SK-N-SH (cell line): ENCODE measurements at regions not wholly inside any gene's neighbourhood (a gene's known extent, or its start where the extent isn't known, plus 50 kb on each side); places are given as distances from the start of the nearest gene placed in this dataset.

Experiments
- CTCF ChIA-PET: fragments of 300-600, 350-600 bp; formaldehyde crosslinking; extraction: SDS; loops from one replicate; lab custom pipeline; 2021; lab: Yijun Ruan, JAX
- POLR2A ChIA-PET: fragments of 350-600 bp; sonication (Branson Sonifier 250); formaldehyde crosslinking; extraction: SDS; loops from one replicate; lab custom pipeline; 2020; ENCODE audit warnings: antibody characterized with exemption, inconsistent platforms; lab: Yijun Ruan, JAX
- DNase-seq: peaks from one replicate; pipeline ENCODE4 v3.0.0; 2012
- H2AFZ ChIP-seq: fragments of 200-600 bp; sonication (generic); 2 replicates; pipeline ENCODE4 v1.8.1; 2016; ENCODE audit warnings: antibody characterized with exemption, mild to moderate bottlenecking, low read depth
- H3F3A ChIP-seq: fragments of 200-600 bp; sonication (generic); replicated peaks from 2 replicates; pipeline ENCODE3; 2016; ENCODE audit warnings: antibody characterized with exemption, mild to moderate bottlenecking; ENCODE audit not compliant: insufficient read depth
- H3K27ac ChIP-seq, 2 experiments: fragments of 200-500 bp in 1 of 2; fragments of 200-600 bp in 1 of 2; sonication (Bioruptor generic) in 1 of 2; sonication (generic), shearing (Covaris generic) in 1 of 2; 2 replicates each; pipeline versions ENCODE4 v1.5.1 to v1.6.1; 2014 to 2016; ENCODE audit warnings: low read depth in 2 of 2, inconsistent platforms in 1 of 2, low read length in 1 of 2, mild to moderate bottlenecking in 1 of 2, mixed read lengths in 1 of 2
- H3K27me3 ChIP-seq: fragments of 200-600 bp; sonication (generic), shearing (Covaris generic); 2 replicates; pipeline ENCODE4 v1.6.1; 2016; ENCODE audit warnings: mixed run types; ENCODE audit not compliant: insufficient read depth
- H3K36me3 ChIP-seq, 2 experiments: fragments of 200-500 bp in 1 of 2; fragments of 200-600 bp in 1 of 2; sonication (Bioruptor generic) in 1 of 2; sonication (generic) in 1 of 2; replicated peaks in 1 of 2; 2 replicates each; pipeline versions ENCODE3 to v1.5.1; 2014 to 2016; ENCODE audit warnings: low read length in 1 of 2, mild to moderate bottlenecking in 1 of 2; ENCODE audit not compliant: insufficient read depth in 2 of 2, control insufficient read depth in 1 of 2
- H3K4me1 ChIP-seq, 2 experiments: fragments of 200-500 bp in 1 of 2; fragments of 200-600 bp in 1 of 2; sonication (Bioruptor generic) in 1 of 2; sonication (generic), shearing (Covaris generic) in 1 of 2; 2 replicates each; pipeline versions ENCODE4 v1.5.1 to v1.6.1; 2014 to 2016; ENCODE audit warnings: low read depth in 1 of 2, low read length in 1 of 2, mixed run types in 1 of 2; ENCODE audit not compliant: insufficient read depth in 2 of 2, control insufficient read depth in 1 of 2
- H3K4me2 ChIP-seq: fragments of 200-600 bp; sonication (generic), shearing (Covaris generic); 2 replicates; pipeline ENCODE4 v1.6.1; 2017; ENCODE audit warnings: mixed run types
- H3K4me3 ChIP-seq, 2 experiments: fragments of 200-500 bp in 1 of 2; fragments of 200-600 bp in 1 of 2; sonication (Bioruptor generic) in 1 of 2; sonication (generic), shearing (Covaris generic) in 1 of 2; 2 replicates each; pipeline versions ENCODE4 v1.5.1 to v1.8.1; 2014 to 2016; ENCODE audit warnings: low read depth in 2 of 2, inconsistent platforms in 1 of 2, low read length in 1 of 2, mild to moderate bottlenecking in 1 of 2, mixed read lengths in 1 of 2, moderate library complexity in 1 of 2
- H3K79me2 ChIP-seq: fragments of 200-600 bp; sonication (generic); 2 replicates; pipeline ENCODE4 v1.8.1; 2017; ENCODE audit warnings: mild to moderate bottlenecking; ENCODE audit not compliant: insufficient read depth
- H3K9ac ChIP-seq: fragments of 200-600 bp; sonication (generic); 2 replicates; pipeline ENCODE4 v1.6.1; 2017; ENCODE audit warnings: mixed run types
- H3K9me2 ChIP-seq: fragments of 200-600 bp; sonication (generic); 2 replicates; pipeline ENCODE4 v1.6.1; 2017; ENCODE audit warnings: mixed run types
- H3K9me3 ChIP-seq: fragments of 200-600 bp; sonication (generic); 2 replicates; pipeline ENCODE4 v1.6.1; 2017; ENCODE audit warnings: mixed run types, mild to moderate bottlenecking, moderate library complexity
- H4K20me1 ChIP-seq: fragments of 200-600 bp; sonication (generic); 2 replicates; pipeline ENCODE4 v1.6.1; 2017; ENCODE audit warnings: mild to moderate bottlenecking, mixed run types; ENCODE audit not compliant: insufficient read depth
- CHD2 ChIP-seq: fragments of 150-350 bp; IDR thresholded peaks from 2 replicates; pipeline ENCODE4 v1.6.1; 2018; ENCODE audit warnings: low read length; ENCODE audit not compliant: partially characterized antibody
- CTCF ChIP-seq: fragments of 200-600 bp; sonication (generic); IDR thresholded peaks from 2 replicates; pipeline ENCODE4 v1.6.1; 2017; ENCODE audit warnings: antibody characterized with exemption, mild to moderate bottlenecking, moderate library complexity
- ELF1 ChIP-seq: IDR thresholded peaks from 2 replicates; pipeline ENCODE4 v1.4.0; 2012
- EP300 ChIP-seq, 2 experiments: IDR thresholded peaks; 2 replicates each; pipeline versions ENCODE4 v1.4.0 to v1.6.1; 2012; ENCODE audit warnings: borderline replicate concordance in 1 of 2, low read depth in 1 of 2, low read length in 1 of 2
- FOSL2 ChIP-seq: IDR thresholded peaks from 2 replicates; pipeline ENCODE4 v1.4.0; 2012; ENCODE audit warnings: low read depth, mild to moderate bottlenecking, moderate library complexity, borderline replicate concordance
- FOXJ3 ChIP-seq: sonication (generic); formaldehyde crosslinking; IDR thresholded peaks from 2 replicates; pipeline ENCODE4 v1.5.1; 2020; ENCODE audit warnings: mild to moderate bottlenecking, missing genetic modification reagents
- IRF3 ChIP-seq: fragments of 150-350 bp; IDR thresholded peaks from 2 replicates; pipeline ENCODE4 v1.6.1; 2016; ENCODE audit warnings: mild to moderate bottlenecking, low read depth, low read length
- JUND ChIP-seq: IDR thresholded peaks from 2 replicates; pipeline ENCODE4 v1.4.0; 2012
- MAX ChIP-seq: IDR thresholded peaks from 2 replicates; pipeline ENCODE4 v1.4.0; 2012; ENCODE audit warnings: low read depth
- POLR2AphosphoS5 ChIP-seq: IDR thresholded peaks from 2 replicates; pipeline ENCODE4 v1.6.1; 2012; ENCODE audit warnings: low read depth, low read length
- RAD21 ChIP-seq: IDR thresholded peaks from 2 replicates; pipeline ENCODE4 v1.6.1; 2012; ENCODE audit warnings: mild to moderate bottlenecking, low read length
- RCOR1 ChIP-seq: fragments of 150-350 bp; IDR thresholded peaks from 2 replicates; pipeline ENCODE4 v1.6.1; 2017; ENCODE audit warnings: antibody characterized with exemption, low read length
- RXRA ChIP-seq: IDR thresholded peaks from 2 replicates; pipeline ENCODE4 v1.4.0; 2012; ENCODE audit warnings: low read depth, mild to moderate bottlenecking, borderline replicate concordance
- SIN3A ChIP-seq: IDR thresholded peaks from 2 replicates; pipeline ENCODE4 v1.6.1; 2012; ENCODE audit warnings: low read depth, mild to moderate bottlenecking, low read length, moderate library complexity, borderline replicate concordance
- TAF1 ChIP-seq: IDR thresholded peaks from 2 replicates; pipeline ENCODE4 v1.6.1; 2012; ENCODE audit warnings: low read depth, mild to moderate bottlenecking, low read length, moderate library complexity, borderline replicate concordance
- YY1 ChIP-seq: IDR thresholded peaks from 2 replicates; pipeline ENCODE4 v1.4.0; 2012; ENCODE audit warnings: low read depth, mild to moderate bottlenecking
- WGBS: methylation state at CpG from one replicate; pipeline ENCODE4 v1.1.6; 2017; ENCODE audit warnings: low lambda C conversion rate; 5-methylcytosine and 5-hydroxymethylcytosine counted together
- TF ChIP-seq, protein P1 (sequence below): IDR thresholded peaks from 2 replicates; pipeline ENCODE4; 2012
- TF ChIP-seq, protein P2 (sequence below): IDR thresholded peaks from 2 replicates; pipeline ENCODE4 v1.6.1; 2012; ENCODE audit warnings: mild to moderate bottlenecking, low read depth, low read length, moderate library complexity

GRCh38 chr1:29782846-29783507, 546.7 kb downstream of the PTPRU start:
- H3K79me2 ChIP-seq: no peaks in the 10 kb centered on the region
- TF ChIP-seq, protein P1, sequence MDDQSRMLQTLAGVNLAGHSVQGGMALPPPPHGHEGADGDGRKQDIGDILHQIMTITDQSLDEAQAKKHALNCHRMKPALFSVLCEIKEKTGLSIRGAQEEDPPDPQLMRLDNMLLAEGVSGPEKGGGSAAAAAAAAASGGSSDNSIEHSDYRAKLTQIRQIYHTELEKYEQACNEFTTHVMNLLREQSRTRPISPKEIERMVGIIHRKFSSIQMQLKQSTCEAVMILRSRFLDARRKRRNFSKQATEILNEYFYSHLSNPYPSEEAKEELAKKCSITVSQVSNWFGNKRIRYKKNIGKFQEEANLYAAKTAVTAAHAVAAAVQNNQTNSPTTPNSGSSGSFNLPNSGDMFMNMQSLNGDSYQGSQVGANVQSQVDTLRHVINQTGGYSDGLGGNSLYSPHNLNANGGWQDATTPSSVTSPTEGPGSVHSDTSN: no peak
- TF ChIP-seq, protein P2, sequence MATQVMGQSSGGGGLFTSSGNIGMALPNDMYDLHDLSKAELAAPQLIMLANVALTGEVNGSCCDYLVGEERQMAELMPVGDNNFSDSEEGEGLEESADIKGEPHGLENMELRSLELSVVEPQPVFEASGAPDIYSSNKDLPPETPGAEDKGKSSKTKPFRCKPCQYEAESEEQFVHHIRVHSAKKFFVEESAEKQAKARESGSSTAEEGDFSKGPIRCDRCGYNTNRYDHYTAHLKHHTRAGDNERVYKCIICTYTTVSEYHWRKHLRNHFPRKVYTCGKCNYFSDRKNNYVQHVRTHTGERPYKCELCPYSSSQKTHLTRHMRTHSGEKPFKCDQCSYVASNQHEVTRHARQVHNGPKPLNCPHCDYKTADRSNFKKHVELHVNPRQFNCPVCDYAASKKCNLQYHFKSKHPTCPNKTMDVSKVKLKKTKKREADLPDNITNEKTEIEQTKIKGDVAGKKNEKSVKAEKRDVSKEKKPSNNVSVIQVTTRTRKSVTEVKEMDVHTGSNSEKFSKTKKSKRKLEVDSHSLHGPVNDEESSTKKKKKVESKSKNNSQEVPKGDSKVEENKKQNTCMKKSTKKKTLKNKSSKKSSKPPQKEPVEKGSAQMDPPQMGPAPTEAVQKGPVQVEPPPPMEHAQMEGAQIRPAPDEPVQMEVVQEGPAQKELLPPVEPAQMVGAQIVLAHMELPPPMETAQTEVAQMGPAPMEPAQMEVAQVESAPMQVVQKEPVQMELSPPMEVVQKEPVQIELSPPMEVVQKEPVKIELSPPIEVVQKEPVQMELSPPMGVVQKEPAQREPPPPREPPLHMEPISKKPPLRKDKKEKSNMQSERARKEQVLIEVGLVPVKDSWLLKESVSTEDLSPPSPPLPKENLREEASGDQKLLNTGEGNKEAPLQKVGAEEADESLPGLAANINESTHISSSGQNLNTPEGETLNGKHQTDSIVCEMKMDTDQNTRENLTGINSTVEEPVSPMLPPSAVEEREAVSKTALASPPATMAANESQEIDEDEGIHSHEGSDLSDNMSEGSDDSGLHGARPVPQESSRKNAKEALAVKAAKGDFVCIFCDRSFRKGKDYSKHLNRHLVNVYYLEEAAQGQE: no peak
- no peak for TF ChIP-seq FOXJ3 (CRISPR knock-in tag)
- TF ChIP-seq CHD2: no peak
- no peak for TF ChIP-seq CTCF
- H3K4me1 ChIP-seq: peaks cover 0 to 24% of the 10 kb centered on the region in 2 experiments; a peak in 1 of 4 replicates
- CTCF ChIA-PET: interaction anchor here (0.7 to 3.0 kb wide), 6 partner anchors 10 to 328 kb away, joined by 3 to 17 read pairs (median 3); no protein-coding TSS in a partner anchor
- no peaks in the 10 kb centered on the region for H3K36me3 ChIP-seq
- H4K20me1 ChIP-seq: no peaks in the 10 kb centered on the region
- H3F3A ChIP-seq: no peaks in the 10 kb centered on the region
- POLR2A ChIA-PET: no interaction called here
- H3K27ac ChIP-seq: no peak overlapping the region
- no peaks in the 10 kb centered on the region for H3K9me3 ChIP-seq
- no peak overlapping the region for H2AFZ ChIP-seq
- peak; percentile 3 for DNase-seq
- H3K9me2 ChIP-seq: no peaks in the 10 kb centered on the region
- H3K27me3 ChIP-seq: no peaks in the 10 kb centered on the region
- H3K4me2 ChIP-seq: no peak overlapping the region
- 46% methylated on average over 5 of the region's 6 CpGs for WGBS
- no peak overlapping the region for H3K4me3 ChIP-seq
- H3K9ac ChIP-seq: no peak overlapping the region

DNA sequence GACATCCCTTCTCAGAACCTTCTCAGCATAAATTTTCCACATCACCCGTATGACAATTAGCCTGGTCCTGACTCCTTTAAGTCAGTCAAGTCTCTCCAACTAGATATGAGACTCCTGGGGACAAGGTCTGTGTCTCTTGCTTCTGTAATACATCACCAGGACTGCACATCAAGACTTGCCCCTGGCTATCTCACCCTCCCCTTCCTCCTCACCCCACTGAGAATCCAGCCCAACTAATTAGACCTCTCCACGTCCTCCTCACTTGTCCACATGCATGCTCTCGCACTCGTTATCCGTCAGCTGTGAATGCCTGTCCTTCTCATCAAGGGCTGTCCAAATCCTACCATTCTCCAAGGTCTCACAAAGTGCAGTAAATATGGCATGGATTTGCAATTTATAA, 542.8 kb downstream of the PTPRU start:
- Histone ChIP-seq H3K4me1 (no peaks in the 10 kb centered on the region; a peak in 1 of 4 replicates), H3K4me3 (no peak overlapping the region), H3K27ac (no peak overlapping the region), H2AFZ (no peak overlapping the region), H3K27me3 (no peaks in the 10 kb centered on the region), H3K9me3 (no peaks in the 10 kb centered on the region), H3K79me2 (no peaks in the 10 kb centered on the region), H4K20me1 (no peaks in the 10 kb centered on the region), H3F3A (no peaks in the 10 kb centered on the region), H3K9ac (no peak overlapping the region), H3K9me2 (no peaks in the 10 kb centered on the region), H3K4me2 (no peak overlapping the region), H3K36me3 (no peaks in the 10 kb centered on the region)
- 50% methylated on average over 5 of the region's 5 CpGs for WGBS
- CTCF ChIA-PET: no interaction called here
- TF ChIP-seq RCOR1: no peak
- no peak for TF ChIP-seq SIN3A
- no peak for TF ChIP-seq MAX
- no peak for TF ChIP-seq YY1
- TF ChIP-seq ELF1: no peak
- no peak for TF ChIP-seq EP300 (IDR thresholded peaks at IDR 0.05; ENCODE audit: borderline replicate concordance in 1 of 2, low read depth in 1 of 2, low read length in 1 of 2)
- no peak for TF ChIP-seq FOSL2
- no peak for TF ChIP-seq JUND
- TF ChIP-seq POLR2AphosphoS5: no peak
- no peak for TF ChIP-seq TAF1
- TF ChIP-seq RXRA: no peak
- no peak for TF ChIP-seq RAD21
- no peak for TF ChIP-seq IRF3
- POLR2A ChIA-PET: no interaction called here
- DNase-seq: no peak
